ENCODE measurements at regions not wholly inside any gene's neighbourhood (a gene's known extent, or its start where the extent isn't known, plus 50 kb on each side); places are given as distances from the start of the nearest gene placed in this dataset.

DNA sequence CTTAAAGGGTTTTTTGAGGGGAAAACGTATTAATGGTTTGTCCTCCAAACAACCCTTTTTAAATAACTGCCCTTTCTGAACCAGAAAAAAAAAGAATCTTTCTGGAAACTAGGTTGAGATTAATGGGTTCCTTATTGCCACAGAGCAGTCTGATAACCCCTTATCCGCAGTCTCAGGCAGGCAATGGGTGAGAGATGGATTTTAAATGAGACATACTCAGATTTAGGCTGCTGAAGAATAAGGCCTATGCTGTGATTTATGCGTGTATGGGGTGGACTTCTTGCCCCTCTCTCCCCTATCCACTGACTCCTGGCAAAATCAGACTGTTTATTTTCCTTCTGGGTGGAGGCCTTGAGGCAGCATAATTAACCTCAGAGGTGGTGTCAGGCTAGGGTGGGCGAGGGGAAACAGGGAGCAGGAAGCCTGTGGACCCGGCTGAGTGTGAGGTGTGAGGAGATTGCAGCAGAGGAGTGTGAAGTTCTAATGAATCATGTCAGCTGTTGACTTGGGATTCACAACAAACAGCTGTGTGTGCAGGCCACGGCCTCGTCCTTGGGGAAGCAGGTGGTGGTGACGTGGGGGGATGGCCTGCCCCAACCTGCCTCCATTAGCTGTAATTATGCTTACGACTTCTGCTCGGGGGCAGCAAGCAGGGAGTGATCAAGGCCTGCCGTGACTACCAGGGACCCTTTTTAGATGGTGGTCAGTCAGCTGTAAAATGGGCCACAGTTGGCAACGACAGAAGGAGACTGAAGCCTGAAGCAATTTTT, 196.4 kb downstream of the SEMA6A start:
- DNase-seq = no peak
- H3K9me3 ChIP-seq = no peaks in the 10 kb centered on the region
- intact Hi-C loops (cut with DNase I; ENCODE audit: low total_unique reads) = no loop called here

DNA sequence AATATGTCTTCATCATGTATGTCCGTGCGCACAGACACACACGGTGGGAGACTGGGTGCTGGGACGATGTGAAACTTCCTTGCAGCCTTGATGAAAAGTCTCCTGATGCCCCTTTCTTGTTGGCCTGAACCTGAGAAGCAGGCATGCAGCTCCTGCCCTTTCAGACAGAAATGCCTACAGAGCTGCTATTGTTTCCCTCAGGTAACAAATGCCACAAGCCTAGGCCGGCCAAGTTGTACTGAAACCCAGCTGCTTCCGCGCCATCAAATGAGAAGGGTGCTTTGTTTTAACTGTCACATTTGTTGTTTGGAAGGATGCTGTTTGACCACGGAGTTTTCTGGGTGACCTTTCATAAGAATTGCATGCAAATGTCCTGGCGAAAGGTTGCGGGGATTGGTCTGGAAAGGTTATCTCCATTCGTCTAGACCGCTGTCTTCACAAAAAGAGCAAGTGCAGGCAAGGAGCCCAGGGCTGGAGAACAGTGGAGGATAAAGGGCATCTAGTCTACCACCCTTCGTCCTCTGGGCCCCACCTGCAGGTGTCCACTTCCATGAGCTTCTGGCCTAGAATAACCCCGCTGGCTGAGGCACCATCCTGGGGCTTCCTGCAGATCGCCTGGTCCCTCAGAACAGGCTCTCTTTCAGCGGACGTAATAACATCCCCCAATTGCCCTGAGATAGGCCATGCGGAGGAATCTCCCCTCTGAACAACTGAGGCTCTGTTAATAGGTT, 197.2 kb downstream of the SEMA6A start:
- no peak overlapping the region for H3K4me3 ChIP-seq
- no peaks in the 10 kb centered on the region for H3K9me3 ChIP-seq
- TF ChIP-seq, protein P1, sequence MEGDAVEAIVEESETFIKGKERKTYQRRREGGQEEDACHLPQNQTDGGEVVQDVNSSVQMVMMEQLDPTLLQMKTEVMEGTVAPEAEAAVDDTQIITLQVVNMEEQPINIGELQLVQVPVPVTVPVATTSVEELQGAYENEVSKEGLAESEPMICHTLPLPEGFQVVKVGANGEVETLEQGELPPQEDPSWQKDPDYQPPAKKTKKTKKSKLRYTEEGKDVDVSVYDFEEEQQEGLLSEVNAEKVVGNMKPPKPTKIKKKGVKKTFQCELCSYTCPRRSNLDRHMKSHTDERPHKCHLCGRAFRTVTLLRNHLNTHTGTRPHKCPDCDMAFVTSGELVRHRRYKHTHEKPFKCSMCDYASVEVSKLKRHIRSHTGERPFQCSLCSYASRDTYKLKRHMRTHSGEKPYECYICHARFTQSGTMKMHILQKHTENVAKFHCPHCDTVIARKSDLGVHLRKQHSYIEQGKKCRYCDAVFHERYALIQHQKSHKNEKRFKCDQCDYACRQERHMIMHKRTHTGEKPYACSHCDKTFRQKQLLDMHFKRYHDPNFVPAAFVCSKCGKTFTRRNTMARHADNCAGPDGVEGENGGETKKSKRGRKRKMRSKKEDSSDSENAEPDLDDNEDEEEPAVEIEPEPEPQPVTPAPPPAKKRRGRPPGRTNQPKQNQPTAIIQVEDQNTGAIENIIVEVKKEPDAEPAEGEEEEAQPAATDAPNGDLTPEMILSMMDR (IDR thresholded peaks at IDR 0.05) = no peak
- intact Hi-C loops (cut with DNase I; ENCODE audit: low total_unique reads) = no loop called here
- H3K36me3 ChIP-seq = peaks cover 0 to 5% (median 0%) of the 10 kb centered on the region in 3 donors
- H3K27me3 ChIP-seq = no peaks in the 10 kb centered on the region
- no peaks in the 10 kb centered on the region for H3K4me1 ChIP-seq
- no peak for DNase-seq
- H3K27ac ChIP-seq = no peak overlapping the region

More for the DNA sequence above, 196.4 kb downstream of the SEMA6A start:
- H3K36me3 ChIP-seq = peaks cover 0 to 5% (median 0%) of the 10 kb centered on the region in 3 donors
- H3K27ac ChIP-seq = no peak overlapping the region
- TF ChIP-seq, protein P1 (IDR thresholded peaks at IDR 0.05) = no peak
- H3K4me1 ChIP-seq = no peaks in the 10 kb centered on the region
- H3K4me3 ChIP-seq = no peak overlapping the region
- H3K27me3 ChIP-seq = no peaks in the 10 kb centered on the region

DNA sequence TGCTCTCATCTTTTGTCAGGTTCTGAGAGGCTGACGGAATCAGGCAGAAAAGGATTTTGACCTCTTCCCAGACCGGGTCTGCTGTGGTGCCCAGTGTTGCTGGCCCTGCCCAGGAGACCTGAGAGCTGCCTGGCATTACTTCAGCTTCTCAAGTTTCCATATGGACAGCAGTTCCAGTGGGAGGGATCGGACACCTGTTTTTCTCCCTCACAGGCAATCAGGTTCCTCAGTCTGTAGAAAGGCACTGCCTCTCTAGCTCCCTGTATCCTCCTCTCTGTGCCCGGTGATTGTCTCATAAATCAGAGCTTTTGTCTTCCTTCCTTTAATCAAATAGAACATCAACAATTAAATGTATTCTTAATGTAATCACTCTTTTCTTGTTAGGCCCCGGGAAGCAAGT, 198.7 kb downstream of the SEMA6A start:
- DNase-seq = no peak
- Histone ChIP-seq H3K9me3 (no peaks in the 10 kb centered on the region), H3K27me3 (no peaks in the 10 kb centered on the region), H3K36me3 (no peaks in the 10 kb centered on the region), H3K27ac (no peak overlapping the region), H3K4me3 (no peak overlapping the region), H3K4me1 (peaks cover 0 to 4% (median 0%) of the 10 kb centered on the region in 4 donors)
- intact Hi-C loops (cut with DNase I; ENCODE audit: low total_unique reads) = no loop called here
- TF ChIP-seq, protein P1 (IDR thresholded peaks at IDR 0.05) = no peak

DNA sequence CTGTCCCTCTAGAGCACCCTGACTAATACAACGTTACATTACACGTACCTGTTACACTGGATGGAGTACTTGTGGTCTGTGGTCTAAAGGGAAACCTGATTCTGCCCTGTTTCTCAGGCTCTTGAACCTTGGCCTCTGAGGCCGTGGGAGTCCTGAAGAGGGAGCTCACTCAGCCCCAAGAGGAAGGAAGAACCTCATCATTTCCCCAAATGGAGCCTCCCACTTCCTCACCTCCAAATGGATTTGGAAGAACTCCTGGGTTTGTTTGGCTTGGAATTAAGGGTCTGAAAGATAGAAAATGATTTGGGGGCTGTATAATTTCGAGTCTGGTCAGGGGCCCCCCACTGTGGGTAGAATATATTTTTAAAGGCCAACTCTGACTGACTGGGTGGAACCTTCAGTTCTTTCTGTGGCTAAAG, 200.2 kb downstream of the SEMA6A start:
- Histone ChIP-seq H3K4me1 (peaks cover 0 to 4% (median 0%) of the 10 kb centered on the region in 4 donors), H3K27me3 (no peaks in the 10 kb centered on the region), H3K4me3 (no peak overlapping the region), H3K27ac (no peak overlapping the region), H3K36me3 (no peaks in the 10 kb centered on the region), H3K9me3 (no peaks in the 10 kb centered on the region)
- intact Hi-C loops (cut with DNase I; ENCODE audit: low total_unique reads) = no loop called here
- TF ChIP-seq, protein P1 (IDR thresholded peaks at IDR 0.05) = no peak
- DNase-seq = no peak

DNA sequence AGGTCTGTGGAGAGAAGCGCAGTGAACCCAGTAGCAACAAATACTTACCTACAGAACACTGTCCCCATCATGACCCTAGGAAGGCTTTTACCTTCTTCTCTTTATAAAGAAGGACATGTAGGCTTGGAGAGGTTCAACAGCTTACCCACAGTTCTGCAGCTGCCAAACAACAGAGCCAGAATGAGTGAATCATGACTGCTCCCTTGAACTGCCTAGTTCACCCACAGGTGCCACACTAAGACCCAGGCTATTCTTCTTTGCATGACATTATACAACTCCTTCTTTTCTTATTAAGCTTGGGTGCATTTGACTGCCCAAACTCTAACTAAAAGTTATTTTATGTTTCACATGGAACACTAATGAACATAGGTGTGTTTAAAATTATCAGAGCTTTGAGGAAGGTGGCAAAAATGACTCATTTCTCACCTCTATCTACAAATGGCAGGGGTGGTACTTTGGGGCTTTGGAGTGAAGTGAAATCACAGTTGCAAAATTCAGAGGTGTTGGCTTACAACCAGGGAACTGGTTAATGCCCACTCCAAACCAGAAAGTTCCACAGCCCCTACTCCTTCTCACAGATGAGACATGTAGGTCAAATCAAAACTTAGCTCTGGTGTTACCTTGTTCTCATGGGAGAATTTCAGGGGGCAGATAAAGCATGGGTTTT, 201.6 kb downstream of the SEMA6A start:
- Histone ChIP-seq H3K36me3 (no peaks in the 10 kb centered on the region), H3K27ac (no peak overlapping the region), H3K9me3 (no peaks in the 10 kb centered on the region), H3K4me1 (peaks cover 0 to 4% (median 0%) of the 10 kb centered on the region in 4 donors), H3K4me3 (no peak overlapping the region), H3K27me3 (no peaks in the 10 kb centered on the region)
- TF ChIP-seq, protein P1 (IDR thresholded peaks at IDR 0.05) = no peak
- intact Hi-C loops (cut with DNase I; ENCODE audit: low total_unique reads) = no loop called here
- DNase-seq = no peak
